ENCODE measurements at regions not wholly inside any gene's neighbourhood (a gene's known extent, or its start where the extent isn't known, plus 50 kb on each side); places are given as distances from the start of the nearest gene placed in this dataset.

DNA sequence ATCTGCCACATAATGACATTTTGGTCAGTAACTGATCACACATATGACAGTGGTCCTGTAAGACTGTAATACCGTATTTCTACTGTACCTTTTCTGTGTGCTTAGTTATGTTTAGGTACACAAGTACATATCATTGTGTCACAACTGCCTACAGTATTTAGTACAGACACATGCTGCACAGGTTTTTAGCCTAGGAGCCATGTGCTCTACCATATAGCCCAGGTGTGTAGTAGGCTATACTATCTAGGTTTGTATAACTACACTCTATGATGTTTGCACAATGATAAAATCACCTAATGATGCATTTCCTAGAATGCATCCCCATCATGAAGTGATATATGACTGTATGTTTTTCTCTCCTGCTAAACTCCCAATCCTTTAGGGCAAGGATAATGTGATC is 61.2 kb upstream of the MIR17HG start:
- TF ChIP-seq SMC3 (IDR thresholded peaks at IDR 0.05; ENCODE audit: low read depth, low read length) (no peak), CTCF (conservative IDR thresholded peaks at IDR 0.05; ENCODE audit: low read depth, low read length) (no peak), NFE2L2 (IDR thresholded peaks at IDR 0.05; ENCODE audit: low read depth, low read length) (no peak), RAD21 (IDR thresholded peaks at IDR 0.05; ENCODE audit: low read length) (no peak), POLR2A (IDR thresholded peaks at IDR 0.05; ENCODE audit: low read depth, low read length) (no peak), MAZ (IDR thresholded peaks at IDR 0.05; ENCODE audit: borderline replicate concordance, low read depth, low read length) (no peak), RFX5 (IDR thresholded peaks at IDR 0.05; ENCODE audit: low read depth, low read length) (no peak), RCOR1 (IDR thresholded peaks at IDR 0.05; ENCODE audit: insufficient replicate concordance, low read length) (no peak), ELK1 (IDR thresholded peaks at IDR 0.05; ENCODE audit: borderline replicate concordance, low read depth, low read length) (no peak), FOS (IDR thresholded peaks at IDR 0.05; ENCODE audit: low read depth, low read length) (no peak)

Data from IMR-90 (cell line).